ENCODE measurements at regions not wholly inside any gene's neighbourhood (a gene's known extent, or its start where the extent isn't known, plus 50 kb on each side); places are given as distances from the start of the nearest gene placed in this dataset.

- H3K9me3 ChIP-seq (ENCODE audit: insufficient read depth, low read length, severe bottlenecking), result no peaks in the 10 kb centered on the region
- H4K20me1 ChIP-seq (ENCODE audit: insufficient read depth, low read length), result no peaks in the 10 kb centered on the region
Observed at GRCh38 chr6:62452586-62452985, 166.6 kb upstream of the KHDRBS2 start.

GRCh38 chr6:62446647-62447316, 160.8 kb upstream of the KHDRBS2 start:
- DNase-seq (no peak), ATAC-seq (ENCODE audit: insufficient read depth, low read depth) (no peak)
- Histone ChIP-seq H3K27me3 (ENCODE audit: insufficient read depth, low read length, poor library complexity) (no peaks in the 10 kb centered on the region), H3K9me3 (ENCODE audit: insufficient read depth, low read length, severe bottlenecking) (no peaks in the 10 kb centered on the region), H3K4me2 (ENCODE audit: insufficient read depth, low read length) (no peak overlapping the region), H2AFZ (ENCODE audit: low read depth, low read length) (no peak overlapping the region), H3K27ac (ENCODE audit: low read length) (no peak overlapping the region), H3K36me3 (ENCODE audit: insufficient read depth, low read length) (no peaks in the 10 kb centered on the region), H3K79me2 (ENCODE audit: insufficient read depth, low read length) (no peaks in the 10 kb centered on the region), H3K4me3 (ENCODE audit: low read depth in 1 of 2, low read length in 2 of 2) (no peak overlapping the region), H3K4me1 (ENCODE audit: insufficient read depth, low read length) (no peaks in the 10 kb centered on the region), H3K9ac (ENCODE audit: low read depth, low read length) (no peak overlapping the region), H4K20me1 (ENCODE audit: insufficient read depth, low read length) (no peaks in the 10 kb centered on the region)
- TF ChIP-seq CTCF (IDR thresholded peaks at IDR 0.05; ENCODE audit: borderline replicate concordance, extremely low read depth, low read length, poor library complexity, severe bottlenecking) (no peak), EZH2 (IDR thresholded peaks at IDR 0.05; ENCODE audit: borderline replicate concordance, low read depth, low read length, severe bottlenecking) (no peak)

More at GRCh38 chr6:62452586-62452985, 166.6 kb upstream of the KHDRBS2 start:
- Histone ChIP-seq H3K4me3 (ENCODE audit: low read depth in 1 of 2, low read length in 2 of 2) (no peak overlapping the region), H2AFZ (ENCODE audit: low read depth, low read length) (no peak overlapping the region), H3K27me3 (ENCODE audit: insufficient read depth, low read length, poor library complexity) (no peaks in the 10 kb centered on the region), H3K36me3 (ENCODE audit: insufficient read depth, low read length) (no peaks in the 10 kb centered on the region), H3K9ac (ENCODE audit: low read depth, low read length) (no peak overlapping the region), H3K79me2 (ENCODE audit: insufficient read depth, low read length) (no peaks in the 10 kb centered on the region), H3K4me2 (ENCODE audit: insufficient read depth, low read length) (no peak overlapping the region), H3K4me1 (ENCODE audit: insufficient read depth, low read length) (no peaks in the 10 kb centered on the region), H3K27ac (ENCODE audit: low read length) (no peak overlapping the region)
- ATAC-seq (ENCODE audit: insufficient read depth, low read depth) (no peak), DNase-seq (no peak)
- no peak for TF ChIP-seq EZH2 (IDR thresholded peaks at IDR 0.05; ENCODE audit: borderline replicate concordance, low read depth, low read length, severe bottlenecking)
- no peak for TF ChIP-seq CTCF (IDR thresholded peaks at IDR 0.05; ENCODE audit: borderline replicate concordance, extremely low read depth, low read length, poor library complexity, severe bottlenecking)

GRCh38 chr6:62445521-62445920, 159.5 kb upstream of the KHDRBS2 start:
- TF ChIP-seq CTCF (IDR thresholded peaks at IDR 0.05; ENCODE audit: borderline replicate concordance, extremely low read depth, low read length, poor library complexity, severe bottlenecking) (no peak), EZH2 (IDR thresholded peaks at IDR 0.05; ENCODE audit: borderline replicate concordance, low read depth, low read length, severe bottlenecking) (no peak)
- no peak overlapping the region for H3K4me3 ChIP-seq (ENCODE audit: low read depth in 1 of 2, low read length in 2 of 2)
- DNase-seq, result no peak
- no peaks in the 10 kb centered on the region for H4K20me1 ChIP-seq (ENCODE audit: insufficient read depth, low read length)
- H2AFZ ChIP-seq (ENCODE audit: low read depth, low read length), result no peak overlapping the region
- no peak overlapping the region for H3K4me2 ChIP-seq (ENCODE audit: insufficient read depth, low read length)
- no peaks in the 10 kb centered on the region for H3K79me2 ChIP-seq (ENCODE audit: insufficient read depth, low read length)
- H3K9me3 ChIP-seq (ENCODE audit: insufficient read depth, low read length, severe bottlenecking), result no peaks in the 10 kb centered on the region
- no peaks in the 10 kb centered on the region for H3K36me3 ChIP-seq (ENCODE audit: insufficient read depth, low read length)
- H3K9ac ChIP-seq (ENCODE audit: low read depth, low read length), result no peak overlapping the region
- H3K27ac ChIP-seq (ENCODE audit: low read length), result no peak overlapping the region
- no peaks in the 10 kb centered on the region for H3K4me1 ChIP-seq (ENCODE audit: insufficient read depth, low read length)
- H3K27me3 ChIP-seq (ENCODE audit: insufficient read depth, low read length, poor library complexity), result no peaks in the 10 kb centered on the region
- no peak for ATAC-seq (ENCODE audit: insufficient read depth, low read depth)

All from DND-41 (cell line).